ENCODE measurements at regions not wholly inside any gene's neighbourhood (a gene's known extent, or its start where the extent isn't known, plus 50 kb on each side); places are given as distances from the start of the nearest gene placed in this dataset.

- Histone ChIP-seq H3K27ac (peak overlapping the region; percentile 73), H3K27me3 (no peaks in the 10 kb centered on the region), H3K4me1 (peaks cover 35% of the 10 kb centered on the region), H3K4me3 (no peak overlapping the region), H3K36me3 (no peaks in the 10 kb centered on the region), H3K9me3 (no peaks in the 10 kb centered on the region)
- WGBS = 56% methylated on average over 6 of the region's 6 CpGs
- peak in 1 of 2 donors; percentile 56 for DNase-seq (ENCODE audit: low spot score in 2 of 2)
- TF ChIP-seq POLR2A (IDR thresholded peaks at IDR 0.05) (no peak), EP300 (IDR thresholded peaks at IDR 0.05) (no peak), CTCF (IDR thresholded peaks at IDR 0.05) (no peak), POLR2AphosphoS5 (IDR thresholded peaks at IDR 0.05) (no peak)
Observed at GRCh38 chr6:43972179-43972912, 154.9 kb downstream of the MRPL14 start.

- no peak overlapping the region for H3K27ac ChIP-seq
- H3K4me1 ChIP-seq = peaks cover 35% of the 10 kb centered on the region
- H3K4me3 ChIP-seq = no peak overlapping the region
- DNase-seq (ENCODE audit: low spot score in 2 of 2) = no peak
- H3K9me3 ChIP-seq = no peaks in the 10 kb centered on the region
- TF ChIP-seq CTCF (IDR thresholded peaks at IDR 0.05) = no peak
- no peak for TF ChIP-seq POLR2A (IDR thresholded peaks at IDR 0.05)
- TF ChIP-seq EP300 (IDR thresholded peaks at IDR 0.05) = no peak
- TF ChIP-seq POLR2AphosphoS5 (IDR thresholded peaks at IDR 0.05) = no peak
- H3K27me3 ChIP-seq = no peaks in the 10 kb centered on the region
- H3K36me3 ChIP-seq = no peaks in the 10 kb centered on the region
- 98% methylated on average over 2 of the region's 2 CpGs for WGBS
Observed at GRCh38 chr6:43971776-43972126, 155.5 kb downstream of the MRPL14 start.

- Histone ChIP-seq H3K27me3 (no peaks in the 10 kb centered on the region), H3K4me1 (peaks cover 38% of the 10 kb centered on the region), H3K27ac (no peak overlapping the region), H3K4me3 (no peak overlapping the region), H3K9me3 (no peaks in the 10 kb centered on the region), H3K36me3 (no peaks in the 10 kb centered on the region)
- peak in 1 of 2 donors; percentile 17 for DNase-seq (ENCODE audit: low spot score in 2 of 2)
- 61% methylated on average over 8 of the region's 8 CpGs for WGBS
- TF ChIP-seq CTCF (IDR thresholded peaks at IDR 0.05) (no peak), POLR2A (IDR thresholded peaks at IDR 0.05) (no peak), POLR2AphosphoS5 (IDR thresholded peaks at IDR 0.05) (no peak), EP300 (IDR thresholded peaks at IDR 0.05) (no peak)
Observed at GRCh38 chr6:43970913-43971775, 156.1 kb downstream of the MRPL14 start.

- H3K4me3 ChIP-seq = no peak overlapping the region
- no peaks in the 10 kb centered on the region for H3K36me3 ChIP-seq
- no peak for DNase-seq (ENCODE audit: low spot score in 2 of 2)
- H3K4me1 ChIP-seq = peaks cover 39% of the 10 kb centered on the region
- H3K27ac ChIP-seq = no peak overlapping the region
- no peaks in the 10 kb centered on the region for H3K27me3 ChIP-seq
- WGBS = 81% methylated on average over 3 of the region's 3 CpGs
- TF ChIP-seq POLR2AphosphoS5 (IDR thresholded peaks at IDR 0.05) (no peak), POLR2A (IDR thresholded peaks at IDR 0.05) (no peak), EP300 (IDR thresholded peaks at IDR 0.05) (no peak), CTCF (IDR thresholded peaks at IDR 0.05) (no peak)
- H3K9me3 ChIP-seq = no peaks in the 10 kb centered on the region
Observed at GRCh38 chr6:43970068-43970912, 157.0 kb downstream of the MRPL14 start.
